ENCODE measurements at regions not wholly inside any gene's neighbourhood (a gene's known extent, or its start where the extent isn't known, plus 50 kb on each side); places are given as distances from the start of the nearest gene placed in this dataset.

GRCh38 chr15:95265419-95265997 lies 1034.1 kb downstream of the MCTP2 start:
- no peak for TF ChIP-seq REST (IDR thresholded peaks at IDR 0.05; ENCODE audit: insufficient read depth in 1 of 2, low read depth in 2 of 2, low read length in 2 of 2)
- no peak for TF ChIP-seq TAF1 (IDR thresholded peaks at IDR 0.05; ENCODE audit: borderline replicate concordance, insufficient read depth, low read length)

Measured in PFSK-1 (cell line).